ENCODE measurements at regions not wholly inside any gene's neighbourhood (a gene's known extent, or its start where the extent isn't known, plus 50 kb on each side); places are given as distances from the start of the nearest gene placed in this dataset.

GRCh38 chr4:137090951-137091350 lies 441.3 kb downstream of the PCDH18 start:
- DNase-seq (ENCODE audit: extremely low read depth, low read depth, low spot score): peak; percentile 5

GRCh38 chr4:137083571-137084135 lies 448.6 kb downstream of the PCDH18 start:
- DNase-seq (ENCODE audit: extremely low read depth, low read depth, low spot score): no peak

GRCh38 chr4:137082061-137082460 lies 450.2 kb downstream of the PCDH18 start:
- no peak for DNase-seq (ENCODE audit: extremely low read depth, low read depth, low spot score)

- DNase-seq (ENCODE audit: extremely low read depth, low read depth, low spot score): no peak
Observed at GRCh38 chr4:137076908-137077307, 455.4 kb downstream of the PCDH18 start.

GRCh38 chr4:137075586-137075985 lies 456.7 kb downstream of the PCDH18 start:
- no peak for DNase-seq (ENCODE audit: extremely low read depth, low read depth, low spot score)

- no peak for DNase-seq (ENCODE audit: extremely low read depth, low read depth, low spot score)
Observed at GRCh38 chr4:137070614-137071013, 461.7 kb downstream of the PCDH18 start.

- no peak for DNase-seq (ENCODE audit: extremely low read depth, low read depth, low spot score)
Observed at GRCh38 chr4:137069473-137069872, 462.8 kb downstream of the PCDH18 start.

GRCh38 chr4:137067735-137068134 lies 464.6 kb downstream of the PCDH18 start:
- DNase-seq (ENCODE audit: extremely low read depth, low read depth, low spot score): no peak

- no peak for DNase-seq (ENCODE audit: extremely low read depth, low read depth, low spot score)
Observed at GRCh38 chr4:137065311-137065710, 467.0 kb downstream of the PCDH18 start.

GRCh38 chr4:137063961-137064360 lies 468.3 kb downstream of the PCDH18 start:
- DNase-seq (ENCODE audit: extremely low read depth, low read depth, low spot score): no peak

GRCh38 chr4:137043184-137043583 lies 489.1 kb downstream of the PCDH18 start:
- no peak for DNase-seq (ENCODE audit: extremely low read depth, low read depth, low spot score)

- DNase-seq (ENCODE audit: extremely low read depth, low read depth, low spot score): no peak
Observed at GRCh38 chr4:137039370-137039769, 492.9 kb downstream of the PCDH18 start.

- DNase-seq (ENCODE audit: extremely low read depth, low read depth, low spot score): no peak
Observed at GRCh38 chr4:137032222-137032621, 500.1 kb downstream of the PCDH18 start.

GRCh38 chr4:137029026-137029425 lies 503.3 kb downstream of the PCDH18 start:
- no peak for DNase-seq (ENCODE audit: extremely low read depth, low read depth, low spot score)

GRCh38 chr4:137025484-137026059 lies 506.7 kb downstream of the PCDH18 start:
- no peak for DNase-seq (ENCODE audit: extremely low read depth, low read depth, low spot score)

GRCh38 chr4:137015426-137016409 lies 516.6 kb downstream of the PCDH18 start:
- no peak for DNase-seq (ENCODE audit: extremely low read depth, low read depth, low spot score)

GRCh38 chr4:137000432-137000831 lies 531.9 kb downstream of the PCDH18 start:
- no peak for DNase-seq (ENCODE audit: extremely low read depth, low read depth, low spot score)

- DNase-seq (ENCODE audit: extremely low read depth, low read depth, low spot score): no peak
Observed at GRCh38 chr4:136992032-136992431, 540.3 kb downstream of the PCDH18 start.

- DNase-seq (ENCODE audit: extremely low read depth, low read depth, low spot score): no peak
Observed at GRCh38 chr4:136985683-136986082, 546.6 kb downstream of the PCDH18 start.

- DNase-seq (ENCODE audit: extremely low read depth, low read depth, low spot score): no peak
Observed at GRCh38 chr4:136967069-136967468, 565.2 kb downstream of the PCDH18 start.

GRCh38 chr4:136965478-136965877 lies 566.8 kb downstream of the PCDH18 start:
- no peak for DNase-seq (ENCODE audit: extremely low read depth, low read depth, low spot score)

- DNase-seq (ENCODE audit: extremely low read depth, low read depth, low spot score): no peak
Observed at GRCh38 chr4:136962868-136963267, 569.4 kb downstream of the PCDH18 start.

Data from glomerular endothelial cell (primary cell).